GM12874 (cell line): ENCODE measurements at regions not wholly inside any gene's neighbourhood (a gene's known extent, or its start where the extent isn't known, plus 50 kb on each side); places are given as distances from the start of the nearest gene placed in this dataset.

Experiments used
- TF ChIP-seq, protein P1 (sequence below): IDR thresholded peaks from 2 replicates; pipeline ENCODE4 v1.5.1; 2011; ENCODE audit warnings: low read depth, mild to moderate bottlenecking, control low read depth, low read length, moderate library complexity; ENCODE audit not compliant: insufficient read depth

DNA sequence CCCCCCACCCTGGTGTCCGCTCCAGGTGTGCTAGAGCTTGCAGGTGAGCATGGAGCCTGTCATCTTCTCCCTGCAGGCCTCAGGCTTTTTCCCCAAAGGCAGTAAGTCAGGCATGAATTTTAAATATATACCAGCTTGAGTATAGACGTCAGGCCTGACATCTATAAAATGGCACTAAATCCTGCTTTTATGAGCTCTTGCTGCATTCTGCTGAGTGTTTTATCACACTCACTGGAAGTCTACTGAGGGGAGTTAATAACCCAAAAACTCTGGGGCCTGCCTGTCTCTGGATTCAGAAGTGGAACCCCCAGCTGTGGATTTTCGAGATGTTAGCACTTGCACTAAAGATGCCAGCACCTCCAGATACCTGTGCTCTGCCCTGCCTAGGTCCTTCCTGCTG lies 133.4 kb upstream of the TOP1 start:
- TF ChIP-seq, protein P1, sequence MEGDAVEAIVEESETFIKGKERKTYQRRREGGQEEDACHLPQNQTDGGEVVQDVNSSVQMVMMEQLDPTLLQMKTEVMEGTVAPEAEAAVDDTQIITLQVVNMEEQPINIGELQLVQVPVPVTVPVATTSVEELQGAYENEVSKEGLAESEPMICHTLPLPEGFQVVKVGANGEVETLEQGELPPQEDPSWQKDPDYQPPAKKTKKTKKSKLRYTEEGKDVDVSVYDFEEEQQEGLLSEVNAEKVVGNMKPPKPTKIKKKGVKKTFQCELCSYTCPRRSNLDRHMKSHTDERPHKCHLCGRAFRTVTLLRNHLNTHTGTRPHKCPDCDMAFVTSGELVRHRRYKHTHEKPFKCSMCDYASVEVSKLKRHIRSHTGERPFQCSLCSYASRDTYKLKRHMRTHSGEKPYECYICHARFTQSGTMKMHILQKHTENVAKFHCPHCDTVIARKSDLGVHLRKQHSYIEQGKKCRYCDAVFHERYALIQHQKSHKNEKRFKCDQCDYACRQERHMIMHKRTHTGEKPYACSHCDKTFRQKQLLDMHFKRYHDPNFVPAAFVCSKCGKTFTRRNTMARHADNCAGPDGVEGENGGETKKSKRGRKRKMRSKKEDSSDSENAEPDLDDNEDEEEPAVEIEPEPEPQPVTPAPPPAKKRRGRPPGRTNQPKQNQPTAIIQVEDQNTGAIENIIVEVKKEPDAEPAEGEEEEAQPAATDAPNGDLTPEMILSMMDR: no peak

DNA sequence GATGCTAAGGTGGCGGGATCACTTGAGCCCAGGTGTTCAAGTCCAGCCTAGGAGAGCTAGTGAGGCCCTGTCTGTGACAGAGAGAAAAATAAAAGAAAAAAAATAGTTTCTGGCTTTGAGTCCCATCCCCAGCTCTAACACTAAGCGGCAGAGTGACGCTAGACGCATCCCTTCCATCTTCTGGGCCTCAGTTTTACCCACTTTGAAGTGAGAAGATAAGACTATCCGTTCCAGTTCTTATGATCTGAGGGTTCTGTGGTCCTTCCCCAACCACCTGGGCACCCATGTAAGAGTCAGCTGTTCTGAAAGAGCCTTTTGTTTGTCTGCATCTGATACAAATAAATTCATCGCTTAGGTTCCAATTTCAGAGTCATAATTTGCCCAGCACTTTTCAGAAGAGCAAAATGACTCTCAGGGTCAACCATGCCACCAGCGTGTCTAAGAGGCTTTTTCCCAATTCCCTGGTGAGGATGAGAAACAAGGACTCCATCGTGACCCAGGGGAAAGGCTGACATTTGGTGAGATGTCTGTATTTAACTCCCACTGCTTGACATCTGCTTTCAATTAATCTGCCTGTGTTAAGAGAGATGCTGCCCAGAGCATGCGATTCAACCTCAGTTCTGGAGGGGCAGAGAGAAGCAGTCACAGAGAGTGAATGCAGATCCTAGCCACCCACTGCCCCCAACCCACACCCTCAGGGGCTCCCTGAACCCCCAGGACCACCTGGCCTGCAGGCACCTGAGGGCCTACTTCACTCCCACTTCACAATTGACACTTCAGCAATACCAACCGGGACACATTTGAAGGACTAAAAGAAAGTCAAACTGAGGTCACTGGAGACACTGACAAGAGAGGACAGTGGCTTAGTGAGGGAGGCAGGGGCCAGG lies 131.6 kb upstream of the TOP1 start:
- TF ChIP-seq, protein P1: no peak

DNA sequence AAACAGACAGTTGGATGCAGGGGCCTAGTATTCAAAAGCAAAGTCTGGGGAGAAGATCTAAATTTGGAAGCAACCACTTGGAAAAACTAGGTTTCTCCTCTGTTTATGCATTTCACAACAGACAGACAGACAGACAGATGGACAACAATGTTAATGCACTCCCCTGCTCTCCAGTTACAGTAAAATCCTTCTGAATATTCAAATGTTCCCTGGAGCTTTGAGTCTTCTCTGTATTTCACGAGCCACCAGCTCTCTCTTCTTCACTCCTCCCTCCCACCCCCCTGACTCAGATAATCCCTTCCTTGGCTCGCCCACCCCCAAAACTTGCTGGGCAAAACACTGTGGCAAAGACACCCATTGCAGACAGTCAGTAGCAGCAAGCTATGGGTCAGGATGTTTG lies 129.3 kb upstream of the TOP1 start:
- TF ChIP-seq, protein P1: no peak

DNA sequence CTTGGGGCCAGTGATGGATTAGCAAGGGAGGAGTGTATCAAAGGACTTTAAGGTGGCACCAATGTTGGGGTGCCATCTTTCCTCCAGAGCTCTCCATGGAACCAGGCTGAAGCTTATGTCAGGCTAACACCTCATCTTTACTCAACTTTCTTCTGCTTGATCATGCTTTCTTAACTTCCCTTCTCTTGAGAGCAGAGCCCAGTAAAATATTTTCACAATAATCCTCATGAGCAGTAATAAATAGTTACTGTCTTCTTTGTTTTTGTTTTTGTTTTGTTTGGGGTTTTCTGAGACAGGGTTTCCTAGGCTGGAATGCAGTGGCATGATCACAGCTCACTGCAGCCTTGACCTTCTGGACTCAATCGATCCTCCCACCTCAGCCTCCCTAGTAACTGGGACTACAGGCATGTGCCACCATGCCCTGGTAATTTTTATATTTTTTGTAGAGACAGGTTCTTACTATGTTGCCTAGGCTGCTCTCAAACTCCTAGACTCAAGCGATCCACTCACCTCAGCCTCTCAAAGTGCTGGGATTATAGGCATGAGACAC lies 127.9 kb upstream of the TOP1 start:
- TF ChIP-seq, protein P1: no peak

DNA sequence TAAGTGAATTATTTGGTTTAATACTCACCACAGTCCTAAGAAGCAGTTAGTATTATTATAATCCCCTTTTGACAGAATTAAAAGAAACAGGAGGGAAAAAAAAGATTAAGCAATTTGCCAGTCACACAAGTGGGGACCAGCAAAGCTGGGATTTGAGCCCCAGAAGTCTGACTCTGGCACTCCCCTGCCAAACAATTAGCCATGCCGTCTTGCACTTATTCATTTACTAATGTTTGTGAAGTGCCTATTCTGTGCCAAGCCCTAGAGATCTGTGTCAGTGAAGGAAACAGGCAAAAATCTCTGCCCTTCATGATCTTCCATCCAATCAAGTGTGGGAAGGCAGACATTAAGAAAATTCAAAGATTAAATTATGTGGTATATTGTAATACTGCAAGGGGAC lies 126.0 kb upstream of the TOP1 start:
- TF ChIP-seq, protein P1: no peak

DNA sequence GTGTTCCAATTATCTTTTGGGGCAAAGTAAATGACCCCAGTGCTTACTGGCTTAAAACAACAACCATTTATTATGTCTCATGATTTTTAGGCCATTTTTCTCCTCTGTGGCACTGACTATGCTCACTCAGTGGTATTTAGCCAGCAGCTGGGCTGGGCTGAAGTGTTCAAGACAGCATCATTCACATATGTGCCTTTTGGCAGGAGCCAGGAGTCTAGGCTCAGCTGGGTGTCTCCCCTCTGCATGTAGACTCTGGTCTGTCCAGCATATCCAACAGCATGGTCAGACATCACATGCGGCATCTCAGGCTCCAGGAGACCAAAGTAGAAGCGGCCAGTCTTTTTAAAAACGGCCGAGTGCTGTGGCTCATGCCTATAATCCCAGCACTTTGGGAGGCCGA lies 120.3 kb upstream of the TOP1 start:
- TF ChIP-seq, protein P1: no peak

DNA sequence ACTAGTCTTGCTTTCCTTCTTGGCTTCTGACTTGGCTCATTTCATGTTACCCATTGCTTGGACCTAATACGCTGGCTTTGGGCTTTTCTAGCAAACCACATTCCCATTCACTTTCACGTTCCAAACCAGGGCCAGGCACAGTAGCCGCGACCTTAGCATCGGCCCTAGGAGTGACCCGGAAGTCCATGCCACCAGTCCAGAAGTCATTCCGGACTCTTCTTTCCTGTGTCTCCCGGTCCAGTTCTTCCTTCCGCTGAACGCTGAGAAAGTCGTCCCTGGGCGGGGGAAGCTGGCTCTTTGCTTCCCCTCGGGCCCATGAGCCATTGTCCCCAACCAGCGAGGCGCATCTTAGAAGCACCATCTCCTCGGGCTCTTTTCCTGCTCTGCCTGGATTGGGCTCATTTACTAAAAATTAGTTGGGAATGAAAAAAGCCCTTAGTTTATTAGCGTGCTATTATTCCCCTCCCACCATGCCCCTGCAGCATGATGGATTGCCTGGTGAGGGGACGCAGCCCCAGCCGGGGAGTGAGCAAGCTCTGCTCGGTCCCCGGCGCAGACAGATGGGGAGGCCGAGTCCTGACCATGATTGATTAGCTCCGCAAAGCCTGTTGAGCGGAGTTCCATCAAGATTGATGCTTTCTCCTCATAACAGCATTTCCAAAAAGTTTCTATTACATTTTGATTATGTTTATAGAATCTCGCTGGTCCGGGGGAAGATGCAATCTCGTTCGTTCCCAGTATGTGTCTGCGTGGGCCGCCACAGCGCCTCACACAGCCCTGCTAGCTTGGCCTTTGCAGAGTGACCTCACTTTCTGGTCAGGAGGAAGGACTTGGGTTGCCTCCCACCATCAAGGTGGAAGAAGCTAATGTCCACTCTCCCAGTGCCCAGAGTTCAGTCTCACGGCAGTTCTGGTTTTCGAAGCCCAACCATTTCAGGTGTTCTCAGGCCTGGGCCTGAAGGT lies 115.1 kb upstream of the TOP1 start:
- TF ChIP-seq, protein P1: no peak
